Suppressor macrophage (primary cell): ENCODE measurements at regions not wholly inside any gene's neighbourhood (a gene's known extent, or its start where the extent isn't known, plus 50 kb on each side); places are given as distances from the start of the nearest gene placed in this dataset.
"Not testable (repeated sequence)": the region's sequence is repeated elsewhere in the genome, so short reads cannot be mapped to it uniquely, and the experiment has no call there.

ENCODE experiments used
- DNase-seq, 4 experiments: peaks; one replicate each; pipeline ENCODE4 v3.0.0-alpha.2; 2020 to 2022

GRCh38 chr4:181810711-181811110, 432.5 kb upstream of the TENM3 start:
- no peak for DNase-seq

DNA sequence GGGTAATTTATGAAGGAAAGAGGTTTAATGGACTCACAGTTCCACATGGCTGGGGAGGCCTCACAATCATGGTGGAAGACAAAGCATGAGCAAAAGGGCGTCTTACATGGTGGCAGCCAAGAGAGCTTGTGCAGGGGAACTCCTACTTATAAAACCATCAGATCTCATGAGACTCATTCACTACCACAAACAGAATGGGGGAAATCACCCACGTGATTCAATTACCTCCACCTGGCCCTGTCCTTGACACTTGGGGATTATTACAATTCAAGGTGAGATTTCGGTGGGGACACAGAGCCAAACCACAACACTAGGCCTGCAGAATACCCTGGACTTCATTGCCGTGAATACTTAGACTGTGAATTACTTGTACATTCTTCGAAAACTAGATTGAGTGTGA, 431.7 kb upstream of the TENM3 start:
- not testable (repeated sequence) for DNase-seq

DNA sequence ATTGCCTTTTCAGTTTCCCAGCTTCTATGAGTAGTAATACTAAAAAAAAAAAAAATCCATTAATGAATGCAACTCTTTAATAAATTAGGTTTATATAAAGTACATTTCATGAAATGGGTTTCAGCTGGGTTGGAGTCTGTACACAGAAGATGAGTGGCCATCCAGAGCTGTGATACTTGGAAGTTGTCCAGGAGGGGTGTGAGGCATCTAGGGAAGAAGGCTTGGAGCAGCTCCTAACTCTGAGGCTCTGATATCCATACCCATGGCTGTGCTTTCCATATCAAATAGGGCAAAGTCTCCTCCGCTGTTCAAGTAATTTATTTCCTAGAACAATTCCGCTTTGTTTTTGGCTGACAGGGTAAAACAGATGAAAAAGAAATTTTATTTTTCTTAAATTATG, 423.3 kb upstream of the TENM3 start:
- no peak for DNase-seq

DNA sequence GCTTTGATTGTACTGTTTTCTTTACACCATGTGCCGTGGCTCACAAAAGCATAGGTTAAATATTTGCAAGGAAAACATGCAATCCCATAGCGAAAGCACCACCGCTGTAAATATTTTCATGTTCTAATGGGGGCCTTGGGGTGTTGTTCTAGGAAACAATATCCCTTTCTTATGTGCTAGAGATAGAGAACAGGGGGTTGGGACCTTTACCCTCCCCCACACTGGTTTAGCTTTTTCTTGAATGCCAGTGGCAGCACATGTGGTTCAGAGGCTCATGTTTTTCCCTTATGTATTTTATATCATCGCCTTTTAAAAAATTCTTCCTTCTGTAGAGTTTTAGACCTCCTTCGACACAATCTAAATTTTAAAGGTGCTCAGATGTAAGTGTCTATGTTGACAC, 422.6 kb upstream of the TENM3 start:
- no peak for DNase-seq

- DNase-seq: no peak
Observed at GRCh38 chr4:181821039-181822004, 421.9 kb upstream of the TENM3 start.

GRCh38 chr4:181822005-181822375, 421.2 kb upstream of the TENM3 start:
- no peak for DNase-seq

GRCh38 chr4:181823183-181823582, 420.0 kb upstream of the TENM3 start:
- no peak for DNase-seq

GRCh38 chr4:181823645-181824044, 419.6 kb upstream of the TENM3 start:
- no peak for DNase-seq

- DNase-seq: no peak
Observed at GRCh38 chr4:181825564-181825963, 417.6 kb upstream of the TENM3 start.

DNA sequence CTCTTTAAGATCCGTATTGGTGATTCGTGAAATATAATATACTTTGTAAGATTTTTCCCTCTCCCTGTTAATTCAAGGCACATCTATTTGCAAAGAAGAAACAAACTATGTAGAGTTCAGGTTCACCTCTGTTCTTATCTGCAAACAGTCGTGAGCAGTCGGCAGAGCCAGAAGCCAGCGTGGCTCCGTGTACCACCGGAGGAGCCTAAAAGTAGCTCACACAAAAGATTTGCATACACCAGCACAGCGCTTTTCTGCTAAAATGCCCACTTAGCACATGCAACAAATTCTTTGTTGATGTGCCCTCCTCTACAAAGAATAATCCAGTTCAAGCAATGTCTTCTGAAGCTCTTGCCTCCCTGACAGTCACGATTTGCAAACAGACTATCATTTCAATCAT, 416.0 kb upstream of the TENM3 start:
- no peak for DNase-seq

GRCh38 chr4:181830404-181831035, 412.7 kb upstream of the TENM3 start:
- no peak for DNase-seq

DNA sequence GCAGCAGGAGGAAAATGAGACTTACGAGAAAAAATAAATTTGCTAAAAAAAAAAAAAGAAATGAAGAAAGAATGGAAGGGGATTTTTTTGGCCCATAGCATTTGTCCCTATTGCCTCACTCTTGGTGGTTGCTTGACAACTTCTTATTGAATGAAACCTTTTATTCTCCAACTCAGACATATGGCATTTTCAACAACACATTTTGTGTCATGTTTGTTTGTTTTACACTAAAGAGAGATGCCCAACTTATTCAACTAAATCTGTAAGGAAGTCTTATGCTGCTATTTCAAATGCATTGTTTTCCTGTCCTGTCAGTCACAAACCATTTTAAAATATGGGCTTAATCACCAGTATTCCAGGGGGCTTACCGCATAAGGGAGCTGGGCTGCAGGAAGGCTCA, 409.1 kb upstream of the TENM3 start:
- no peak for DNase-seq

GRCh38 chr4:181835348-181835747, 407.9 kb upstream of the TENM3 start:
- no peak for DNase-seq

- no peak for DNase-seq
Observed at GRCh38 chr4:181838253-181838652, 404.9 kb upstream of the TENM3 start.

GRCh38 chr4:181843797-181844196, 399.4 kb upstream of the TENM3 start:
- DNase-seq: not testable (repeated sequence)

GRCh38 chr4:181845617-181846016, 397.6 kb upstream of the TENM3 start:
- no peak for DNase-seq

- no peak for DNase-seq
Observed at GRCh38 chr4:181846934-181847333, 396.3 kb upstream of the TENM3 start.

DNA sequence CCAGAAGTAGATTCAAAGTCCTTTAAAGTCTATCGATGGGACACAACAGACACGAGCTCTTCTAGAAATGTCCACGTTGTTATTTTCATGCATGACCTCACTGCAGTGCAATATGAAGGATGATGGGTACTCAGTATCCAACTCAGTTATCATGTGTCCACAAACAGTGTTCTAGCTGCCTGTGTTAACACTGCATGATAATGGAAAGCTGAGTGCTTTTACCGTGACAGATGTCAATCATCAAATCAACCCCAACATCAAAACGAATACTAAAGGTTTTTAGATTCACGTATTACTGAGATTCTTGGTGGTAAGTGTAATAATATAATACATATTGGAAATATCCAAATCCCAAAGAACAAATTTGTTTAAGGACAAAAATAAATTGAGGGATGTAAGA, 394.8 kb upstream of the TENM3 start:
- no peak for DNase-seq

DNA sequence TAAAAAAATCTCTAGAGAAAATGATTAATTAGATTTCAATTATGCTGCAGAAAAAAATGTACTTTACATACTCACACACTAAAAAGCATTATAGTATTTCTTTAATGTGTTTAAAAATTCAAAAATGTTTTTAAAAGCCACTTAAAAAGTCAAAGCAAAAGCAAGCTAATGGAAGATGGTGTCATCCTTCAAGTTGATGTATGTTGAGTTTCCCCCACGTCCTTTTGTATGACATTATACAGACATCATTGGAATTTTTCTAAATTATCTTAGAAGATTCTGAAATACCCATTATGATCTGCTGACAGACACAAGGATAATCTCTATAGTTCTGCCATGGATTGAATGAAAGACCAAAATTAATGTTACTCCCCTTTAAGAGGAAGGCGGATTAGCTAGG, 393.7 kb upstream of the TENM3 start:
- no peak for DNase-seq

DNA sequence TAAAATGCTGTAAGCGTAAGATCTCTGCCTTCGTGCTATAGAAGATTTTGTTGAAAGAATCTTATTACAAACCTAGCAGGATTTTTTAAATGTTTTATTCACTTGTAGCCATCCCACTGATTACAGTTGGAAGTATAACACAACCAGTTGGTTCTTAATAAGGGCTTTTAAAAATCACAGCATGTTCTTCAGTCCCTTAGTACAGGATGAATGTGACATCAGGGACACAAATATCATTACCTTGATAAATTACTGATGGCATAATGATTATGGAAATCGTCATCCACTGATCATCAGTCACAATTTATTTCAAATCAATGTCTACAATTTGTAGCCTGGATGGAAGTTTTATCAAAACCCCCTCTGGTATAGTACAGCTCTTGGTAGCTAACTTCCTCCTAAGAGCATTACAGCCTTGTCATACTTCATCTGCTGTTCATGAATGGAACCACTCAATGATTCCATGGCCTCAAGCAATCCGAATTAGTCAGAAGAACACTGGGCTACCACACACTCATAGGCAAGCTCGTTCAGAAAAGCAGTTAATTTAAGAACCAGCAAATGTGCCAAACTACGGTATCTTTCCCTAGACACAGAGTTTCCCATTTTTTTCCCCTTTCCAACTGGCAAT, 389.2 kb upstream of the TENM3 start:
- DNase-seq: no peak

GRCh38 chr4:181855307-181855706, 387.9 kb upstream of the TENM3 start:
- no peak for DNase-seq

- DNase-seq: not testable (repeated sequence)
Observed at GRCh38 chr4:181857471-181857870, 385.7 kb upstream of the TENM3 start.

GRCh38 chr4:181858741-181859140, 384.5 kb upstream of the TENM3 start:
- DNase-seq: no peak

- DNase-seq: no peak
Observed at GRCh38 chr4:181859439-181859838, 383.8 kb upstream of the TENM3 start.
